ENCODE measurements at regions not wholly inside any gene's neighbourhood (a gene's known extent, or its start where the extent isn't known, plus 50 kb on each side); places are given as distances from the start of the nearest gene placed in this dataset.
"Not testable (repeated sequence)": the region's sequence is repeated elsewhere in the genome, so short reads cannot be mapped to it uniquely, and the experiment has no call there.

DNA sequence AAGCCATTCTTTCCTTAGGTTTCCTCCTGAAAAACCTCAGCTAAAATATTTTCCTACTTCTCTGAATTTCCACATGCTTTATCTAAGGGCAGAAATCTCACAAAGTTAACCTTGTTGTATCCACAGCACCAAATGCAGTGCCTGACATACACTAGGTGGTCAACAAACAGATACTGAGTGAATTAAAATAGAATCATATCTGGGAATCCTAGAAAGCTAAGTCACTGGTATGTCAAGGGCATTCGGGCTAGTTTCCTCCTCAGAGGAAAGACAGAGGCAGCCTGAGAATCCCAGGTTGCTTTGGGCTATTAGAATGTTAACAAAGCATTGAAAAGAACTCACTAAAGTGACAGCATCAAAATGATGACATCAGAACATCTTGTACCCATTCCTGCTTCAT lies 132.7 kb upstream of the F13A1 start:
- Histone ChIP-seq H4K20me1 (ENCODE audit: insufficient read depth) (no peaks in the 10 kb centered on the region), H3K27ac (no peak overlapping the region), H3K4me3 (IDR thresholded peaks at IDR 0.05; ENCODE audit: insufficient read depth, low read depth, low read length) (no peak overlapping the region), H3K27me3 (ENCODE audit: insufficient read depth, low read depth) (no peaks in the 10 kb centered on the region), H2AFZ (ENCODE audit: low read depth) (no peak overlapping the region), H3K4me2 (no peak overlapping the region), H3K9ac (no peak overlapping the region), H3K79me2 (ENCODE audit: insufficient read depth, low read depth) (no peaks in the 10 kb centered on the region), H3K4me1 (ENCODE audit: low read depth, poor library complexity, severe bottlenecking) (peaks cover 10% of the 10 kb centered on the region), H3K36me3 (ENCODE audit: insufficient read depth) (no peaks in the 10 kb centered on the region)
- TF ChIP-seq, protein P1, sequence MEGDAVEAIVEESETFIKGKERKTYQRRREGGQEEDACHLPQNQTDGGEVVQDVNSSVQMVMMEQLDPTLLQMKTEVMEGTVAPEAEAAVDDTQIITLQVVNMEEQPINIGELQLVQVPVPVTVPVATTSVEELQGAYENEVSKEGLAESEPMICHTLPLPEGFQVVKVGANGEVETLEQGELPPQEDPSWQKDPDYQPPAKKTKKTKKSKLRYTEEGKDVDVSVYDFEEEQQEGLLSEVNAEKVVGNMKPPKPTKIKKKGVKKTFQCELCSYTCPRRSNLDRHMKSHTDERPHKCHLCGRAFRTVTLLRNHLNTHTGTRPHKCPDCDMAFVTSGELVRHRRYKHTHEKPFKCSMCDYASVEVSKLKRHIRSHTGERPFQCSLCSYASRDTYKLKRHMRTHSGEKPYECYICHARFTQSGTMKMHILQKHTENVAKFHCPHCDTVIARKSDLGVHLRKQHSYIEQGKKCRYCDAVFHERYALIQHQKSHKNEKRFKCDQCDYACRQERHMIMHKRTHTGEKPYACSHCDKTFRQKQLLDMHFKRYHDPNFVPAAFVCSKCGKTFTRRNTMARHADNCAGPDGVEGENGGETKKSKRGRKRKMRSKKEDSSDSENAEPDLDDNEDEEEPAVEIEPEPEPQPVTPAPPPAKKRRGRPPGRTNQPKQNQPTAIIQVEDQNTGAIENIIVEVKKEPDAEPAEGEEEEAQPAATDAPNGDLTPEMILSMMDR (conservative IDR thresholded peaks at IDR 0.05; ENCODE audit: low read depth, low read length): no peak

DNA sequence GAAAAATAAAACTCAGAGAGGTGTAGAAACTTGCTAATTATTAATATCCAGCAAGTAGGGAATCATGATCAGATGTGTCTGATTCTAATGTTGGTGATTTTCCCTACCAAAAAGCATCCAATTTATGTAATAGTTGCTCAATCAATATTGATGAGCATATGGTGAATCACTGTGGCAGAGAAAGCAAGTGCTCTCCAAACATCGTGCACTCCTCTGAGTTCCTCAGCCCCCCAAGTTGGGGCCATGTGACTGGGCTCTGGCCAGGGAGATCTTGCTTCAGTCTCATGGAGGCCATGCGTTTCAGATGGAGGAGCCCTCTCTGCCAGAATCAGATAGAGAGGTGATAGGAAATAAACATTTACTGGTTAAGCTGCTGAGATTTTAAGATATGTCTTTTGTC lies 133.2 kb upstream of the LY86 start:
- no peak overlapping the region for H3K4me2 ChIP-seq
- no peaks in the 10 kb centered on the region for H3K36me3 ChIP-seq (ENCODE audit: insufficient read depth)
- no peak overlapping the region for H3K27ac ChIP-seq
- H3K4me1 ChIP-seq (ENCODE audit: low read depth, poor library complexity, severe bottlenecking): peaks cover 27% of the 10 kb centered on the region
- H3K9ac ChIP-seq: no peak overlapping the region
- TF ChIP-seq, protein P1 (conservative IDR thresholded peaks at IDR 0.05; ENCODE audit: low read depth, low read length): no peak
- no peaks in the 10 kb centered on the region for H3K79me2 ChIP-seq (ENCODE audit: insufficient read depth, low read depth)
- H4K20me1 ChIP-seq (ENCODE audit: insufficient read depth): no peaks in the 10 kb centered on the region
- no peak overlapping the region for H2AFZ ChIP-seq (ENCODE audit: low read depth)
- no peak overlapping the region for H3K4me3 ChIP-seq (IDR thresholded peaks at IDR 0.05; ENCODE audit: insufficient read depth, low read depth, low read length)
- no peaks in the 10 kb centered on the region for H3K27me3 ChIP-seq (ENCODE audit: insufficient read depth, low read depth)

DNA sequence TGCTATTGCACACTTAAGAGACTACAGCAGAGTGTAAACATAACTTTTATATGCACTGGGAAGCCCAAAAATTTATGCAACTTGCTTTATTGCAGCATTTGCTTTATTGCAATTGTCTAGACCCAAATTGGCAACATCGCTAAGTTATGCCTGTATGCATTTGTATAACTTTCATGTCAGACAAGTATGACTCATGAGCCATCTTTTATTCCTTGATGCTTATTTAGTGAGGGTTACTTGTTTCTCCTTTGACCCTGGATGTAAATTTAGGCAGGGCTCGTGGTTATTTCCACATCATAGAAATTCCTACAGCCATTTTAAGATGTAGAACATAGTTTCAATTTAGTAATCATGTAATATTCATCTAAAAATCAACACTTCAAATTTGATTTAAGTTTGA lies 130.3 kb upstream of the LY86 start:
- H3K4me1 ChIP-seq (ENCODE audit: low read depth, poor library complexity, severe bottlenecking): peaks cover 46% of the 10 kb centered on the region

DNA sequence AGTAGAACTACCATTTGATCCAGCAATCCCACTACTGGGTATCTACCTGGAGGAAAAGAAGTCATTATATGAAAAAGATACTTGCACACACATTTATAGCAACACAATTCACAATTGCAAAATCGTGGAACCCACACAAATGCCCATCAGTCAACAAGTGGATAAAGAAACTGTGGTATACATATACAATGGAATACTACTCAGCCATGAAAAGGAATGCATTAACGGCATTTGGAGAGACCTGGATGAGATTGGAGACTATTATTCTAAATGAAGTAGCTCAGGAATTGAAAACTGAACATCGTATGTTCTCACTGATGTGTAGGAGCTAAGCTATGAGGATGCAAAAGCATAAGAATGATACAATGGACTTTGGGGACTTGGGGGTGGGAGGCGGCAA lies 128.6 kb upstream of the LY86 start:
- not testable (repeated sequence) for H3K9ac ChIP-seq

More for the DNA sequence above, 130.3 kb upstream of the LY86 start:
- Histone ChIP-seq H3K27ac (no peak overlapping the region), H3K79me2 (ENCODE audit: insufficient read depth, low read depth) (no peaks in the 10 kb centered on the region), H3K36me3 (ENCODE audit: insufficient read depth) (no peaks in the 10 kb centered on the region), H3K4me3 (IDR thresholded peaks at IDR 0.05; ENCODE audit: insufficient read depth, low read depth, low read length) (no peak overlapping the region), H2AFZ (ENCODE audit: low read depth) (no peak overlapping the region), H3K27me3 (ENCODE audit: insufficient read depth, low read depth) (no peaks in the 10 kb centered on the region), H3K9ac (no peak overlapping the region), H3K4me2 (no peak overlapping the region), H4K20me1 (ENCODE audit: insufficient read depth) (no peaks in the 10 kb centered on the region)
- TF ChIP-seq, protein P1 (conservative IDR thresholded peaks at IDR 0.05; ENCODE audit: low read depth, low read length): no peak

DNA sequence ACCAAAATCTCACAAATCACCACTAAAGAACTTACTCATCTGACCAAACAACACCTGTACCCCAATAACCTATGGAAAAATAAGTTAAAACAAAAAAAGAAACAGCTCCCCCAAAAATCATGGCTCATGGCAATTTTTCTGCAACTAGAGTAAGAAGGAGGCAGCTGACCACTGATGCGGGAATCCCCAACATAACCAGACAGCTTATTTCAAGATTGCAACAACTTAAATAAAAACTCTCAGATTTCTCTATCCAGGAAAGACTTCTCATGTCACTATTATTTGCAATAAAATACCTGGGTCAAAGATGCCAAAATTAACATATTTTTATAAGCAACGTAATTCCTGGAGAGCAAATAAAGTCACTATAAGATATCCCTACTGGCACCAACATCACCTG lies 128.1 kb upstream of the LY86 start:
- H3K4me3 ChIP-seq (IDR thresholded peaks at IDR 0.05; ENCODE audit: insufficient read depth, low read depth, low read length): no peak overlapping the region
- H2AFZ ChIP-seq (ENCODE audit: low read depth): peak overlapping the region; percentile 41; the same call in 1 of the 2 replicates
- no peaks in the 10 kb centered on the region for H3K79me2 ChIP-seq (ENCODE audit: insufficient read depth, low read depth)
- no peak overlapping the region for H3K9ac ChIP-seq
- TF ChIP-seq, protein P1 (conservative IDR thresholded peaks at IDR 0.05; ENCODE audit: low read depth, low read length): no peak
- peak overlapping the region; percentile 60 for H3K4me2 ChIP-seq
- H3K27ac ChIP-seq: peak overlapping the region; percentile 30; the same call in 1 of the 2 replicates
- no peaks in the 10 kb centered on the region for H3K36me3 ChIP-seq (ENCODE audit: insufficient read depth)
- H3K4me1 ChIP-seq (ENCODE audit: low read depth, poor library complexity, severe bottlenecking): peaks cover 46% of the 10 kb centered on the region
- no peaks in the 10 kb centered on the region for H4K20me1 ChIP-seq (ENCODE audit: insufficient read depth)
- H3K27me3 ChIP-seq (ENCODE audit: insufficient read depth, low read depth): no peaks in the 10 kb centered on the region

More for the DNA sequence above, 128.6 kb upstream of the LY86 start:
- Histone ChIP-seq H3K4me1 (ENCODE audit: low read depth, poor library complexity, severe bottlenecking) (peaks cover 46% of the 10 kb centered on the region), H3K4me2 (peak overlapping the region; percentile 60; the same call in 1 of the 2 replicates)
- not testable (repeated sequence) for H2AFZ ChIP-seq (ENCODE audit: low read depth); H3K27me3 ChIP-seq (ENCODE audit: insufficient read depth, low read depth); H4K20me1 ChIP-seq (ENCODE audit: insufficient read depth); H3K27ac ChIP-seq; H3K36me3 ChIP-seq (ENCODE audit: insufficient read depth); H3K79me2 ChIP-seq (ENCODE audit: insufficient read depth, low read depth); H3K4me3 ChIP-seq (IDR thresholded peaks at IDR 0.05; ENCODE audit: insufficient read depth, low read depth, low read length)
